ENCODE measurements at regions not wholly inside any gene's neighbourhood (a gene's known extent, or its start where the extent isn't known, plus 50 kb on each side); places are given as distances from the start of the nearest gene placed in this dataset.

GRCh38 chr13:32881074-32881776, 135.0 kb upstream of the KL start:
- no peak overlapping the region for H3K27ac ChIP-seq
- DNase-seq (ENCODE audit: low read depth in 1 of 2, low spot score in 1 of 2) (no peak), FAIRE-seq (no peak), ATAC-seq (no peak)
- CTCF ChIA-PET, result no interaction called here
- no peak overlapping the region for H3K4me3 ChIP-seq
- no peaks in the 10 kb centered on the region for H3K9me3 ChIP-seq
- 77% methylated on average over 2 of the region's 2 CpGs for WGBS (ENCODE audit: missing lambda C conversion rate)
- POLR2A ChIA-PET, result no interaction called here
- H3K4me1 ChIP-seq, result peaks cover 13% of the 10 kb centered on the region; the same call in 2 of the 3 replicates
- no peak overlapping the region for H3K4me2 ChIP-seq
- no peak for TF ChIP-seq PHF8 (IDR thresholded peaks at IDR 0.05; ENCODE audit: borderline replicate concordance, low read depth)
- no peak for TF ChIP-seq CBX2 (IDR thresholded peaks at IDR 0.05; ENCODE audit: borderline replicate concordance, low read depth)
- TF ChIP-seq ZC3H11A (IDR thresholded peaks at IDR 0.05), result no peak
- TF ChIP-seq NFE2L2 (conservative IDR thresholded peaks at IDR 0.05; ENCODE audit: low read length), result no peak
- TF ChIP-seq HMGXB4 (CRISPR knock-in tag; IDR thresholded peaks at IDR 0.05; ENCODE audit: borderline replicate concordance), result no peak
- no peak for TF ChIP-seq NPAS2 (CRISPR knock-in tag; IDR thresholded peaks at IDR 0.05; ENCODE audit: borderline replicate concordance)
- TF ChIP-seq HDAC2 (IDR thresholded peaks at IDR 0.05), result no peak
- TF ChIP-seq SREBF2 (IDR thresholded peaks at IDR 0.05), result no peak
- TF ChIP-seq TP53 (CRISPR knock-in tag; IDR thresholded peaks at IDR 0.05), result no peak
- no peak for TF ChIP-seq HOXB5 (CRISPR knock-in tag; IDR thresholded peaks at IDR 0.05)
- no peak for TF ChIP-seq EP300 (IDR thresholded peaks at IDR 0.05)
- no peak for TF ChIP-seq KDM5A (IDR thresholded peaks at IDR 0.05)
- TF ChIP-seq E2F6 (IDR thresholded peaks at IDR 0.05; ENCODE audit: borderline replicate concordance, low read depth), result no peak

GRCh38 chr13:32881777-32882145, 134.5 kb upstream of the KL start:
- Histone ChIP-seq H3K4me3 (no peak overlapping the region), H3K4me2 (no peak overlapping the region), H3K4me1 (peaks cover 13% of the 10 kb centered on the region; the same call in 2 of the 3 replicates), H3K9me3 (no peaks in the 10 kb centered on the region), H3K27ac (no peak overlapping the region)
- FAIRE-seq (no peak), ATAC-seq (no peak), DNase-seq (ENCODE audit: low read depth in 1 of 2, low spot score in 1 of 2) (no peak)
- ChIA-PET POLR2A (interaction anchor here (0.6 kb wide), 1 partner anchor 19 kb away, joined by 3 read pairs; no protein-coding TSS in a partner anchor), CTCF (no interaction called here)
- 32% methylated on average over 2 of the region's 2 CpGs for WGBS (ENCODE audit: missing lambda C conversion rate)
- TF ChIP-seq CTCF (IDR thresholded peaks at IDR 0.05) (no peak), CEBPB (IDR thresholded peaks at IDR 0.05) (no peak), MAZ (IDR thresholded peaks at IDR 0.05; ENCODE audit: borderline replicate concordance, low read depth, low read length) (no peak), MYC (IDR thresholded peaks at IDR 0.05; ENCODE audit: borderline replicate concordance, low read length) (no peak), POLR2AphosphoS2 (conservative IDR thresholded peaks at IDR 0.05; ENCODE audit: low read length) (no peak), KDM5A (IDR thresholded peaks at IDR 0.05) (no peak), HDAC2 (IDR thresholded peaks at IDR 0.05) (no peak), ZNF302 (CRISPR knock-in tag; IDR thresholded peaks at IDR 0.05) (no peak), ZC3H11A (IDR thresholded peaks at IDR 0.05) (no peak), CHD4 (IDR thresholded peaks at IDR 0.05; ENCODE audit: borderline replicate concordance) (no peak), ATOH8 (CRISPR knock-in tag; IDR thresholded peaks at IDR 0.05; ENCODE audit: low read depth) (no peak), REST (IDR thresholded peaks at IDR 0.05) (no peak), CBX8 (IDR thresholded peaks at IDR 0.05) (no peak), CHD2 (IDR thresholded peaks at IDR 0.05; ENCODE audit: low read length, partially characterized antibody) (no peak), TP53 (CRISPR knock-in tag; IDR thresholded peaks at IDR 0.05) (no peak), JUNB (IDR thresholded peaks at IDR 0.05) (no peak), EHMT2 (IDR thresholded peaks at IDR 0.05; ENCODE audit: low read depth) (no peak), HEYL (CRISPR knock-in tag; IDR thresholded peaks at IDR 0.05) (no peak)
